WI38 (cell line): ENCODE measurements at regions not wholly inside any gene's neighbourhood (a gene's known extent, or its start where the extent isn't known, plus 50 kb on each side); places are given as distances from the start of the nearest gene placed in this dataset.

Source experiments
- H3K4me3 ChIP-seq: 2 replicates; pipeline ENCODE4 v1.5.1; 2011; ENCODE audit warnings: low read depth, mild to moderate bottlenecking, control low read depth, low read length
- CTCF ChIP-seq: IDR thresholded peaks from 2 replicates; pipeline ENCODE4 v1.5.1; 2012; ENCODE audit warnings: low read depth, mild to moderate bottlenecking, control low read depth, low read length

GRCh38 chr12:86662464-86662863 lies 406.3 kb upstream of the MGAT4C start:
- no peak for TF ChIP-seq CTCF

GRCh38 chr12:86660488-86661147 lies 404.4 kb upstream of the MGAT4C start:
- no peak for TF ChIP-seq CTCF
- no peak overlapping the region for H3K4me3 ChIP-seq

More at GRCh38 chr12:86662464-86662863, 406.3 kb upstream of the MGAT4C start:
- no peak overlapping the region for H3K4me3 ChIP-seq

- TF ChIP-seq CTCF, result no peak
- H3K4me3 ChIP-seq, result no peak overlapping the region
Measured at GRCh38 chr12:86659985-86660384, 403.8 kb upstream of the MGAT4C start.

GRCh38 chr12:86658303-86658702 lies 402.1 kb upstream of the MGAT4C start:
- no peak overlapping the region for H3K4me3 ChIP-seq
- no peak for TF ChIP-seq CTCF

- no peak overlapping the region for H3K4me3 ChIP-seq
- no peak for TF ChIP-seq CTCF
Measured at GRCh38 chr12:86647800-86648199, 391.6 kb upstream of the MGAT4C start.

GRCh38 chr12:86634456-86635410 lies 378.5 kb upstream of the MGAT4C start:
- H3K4me3 ChIP-seq, result no peak overlapping the region

More at GRCh38 chr12:86634456-86635410, 378.5 kb upstream of the MGAT4C start:
- no peak for TF ChIP-seq CTCF
